Fibroblast of peridontal ligament (primary cell): ENCODE measurements at regions not wholly inside any gene's neighbourhood (a gene's known extent, or its start where the extent isn't known, plus 50 kb on each side); places are given as distances from the start of the nearest gene placed in this dataset.
"Not testable (repeated sequence)": the region's sequence is repeated elsewhere in the genome, so short reads cannot be mapped to it uniquely, and the experiment has no call there.

Experiments
- DNase-seq: peaks from one replicate; pipeline ENCODE4 v3.0.0-alpha.2; 2010; ENCODE audit errors: extremely low read depth

DNA sequence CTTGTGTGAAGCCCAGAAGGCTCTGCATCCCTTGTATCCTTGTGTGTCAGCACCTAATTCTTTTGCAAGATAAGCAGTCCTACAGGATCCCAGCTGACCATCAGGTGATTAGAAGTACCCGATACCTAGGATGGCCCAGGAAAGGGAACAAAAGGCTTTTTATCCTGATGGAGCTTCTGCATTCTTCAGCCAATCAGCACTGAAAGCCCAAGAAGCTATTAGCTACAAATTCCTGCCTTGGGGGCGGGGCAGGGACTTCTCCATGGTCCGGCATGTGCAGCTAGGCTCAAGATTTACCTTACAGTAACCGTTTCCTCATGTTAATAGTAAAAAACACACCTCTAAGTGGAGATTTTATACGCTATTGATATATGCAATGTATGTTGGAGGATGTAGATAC is 264.6 kb upstream of the THUMPD2 start:
- DNase-seq, result no peak

DNA sequence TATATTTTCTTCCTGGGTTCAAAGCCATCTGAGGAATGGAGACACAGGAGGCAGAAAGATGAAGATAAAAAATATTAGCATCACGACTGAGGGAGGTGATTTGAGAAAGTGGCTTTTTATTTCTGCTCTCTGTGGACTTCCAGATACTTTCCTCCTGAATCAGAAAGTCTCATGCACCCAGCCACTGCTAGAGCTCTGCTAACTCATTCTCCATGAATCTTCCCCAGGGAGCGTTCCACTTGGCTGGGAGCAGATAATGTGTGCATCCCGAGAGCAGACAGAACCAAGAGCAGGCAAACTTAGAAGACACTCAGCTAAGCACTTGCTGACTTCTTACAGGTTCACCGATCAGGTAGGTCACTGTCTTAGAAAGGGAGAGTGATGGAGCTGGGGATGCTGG is 264.1 kb upstream of the THUMPD2 start:
- DNase-seq, result peak; percentile 45

DNA sequence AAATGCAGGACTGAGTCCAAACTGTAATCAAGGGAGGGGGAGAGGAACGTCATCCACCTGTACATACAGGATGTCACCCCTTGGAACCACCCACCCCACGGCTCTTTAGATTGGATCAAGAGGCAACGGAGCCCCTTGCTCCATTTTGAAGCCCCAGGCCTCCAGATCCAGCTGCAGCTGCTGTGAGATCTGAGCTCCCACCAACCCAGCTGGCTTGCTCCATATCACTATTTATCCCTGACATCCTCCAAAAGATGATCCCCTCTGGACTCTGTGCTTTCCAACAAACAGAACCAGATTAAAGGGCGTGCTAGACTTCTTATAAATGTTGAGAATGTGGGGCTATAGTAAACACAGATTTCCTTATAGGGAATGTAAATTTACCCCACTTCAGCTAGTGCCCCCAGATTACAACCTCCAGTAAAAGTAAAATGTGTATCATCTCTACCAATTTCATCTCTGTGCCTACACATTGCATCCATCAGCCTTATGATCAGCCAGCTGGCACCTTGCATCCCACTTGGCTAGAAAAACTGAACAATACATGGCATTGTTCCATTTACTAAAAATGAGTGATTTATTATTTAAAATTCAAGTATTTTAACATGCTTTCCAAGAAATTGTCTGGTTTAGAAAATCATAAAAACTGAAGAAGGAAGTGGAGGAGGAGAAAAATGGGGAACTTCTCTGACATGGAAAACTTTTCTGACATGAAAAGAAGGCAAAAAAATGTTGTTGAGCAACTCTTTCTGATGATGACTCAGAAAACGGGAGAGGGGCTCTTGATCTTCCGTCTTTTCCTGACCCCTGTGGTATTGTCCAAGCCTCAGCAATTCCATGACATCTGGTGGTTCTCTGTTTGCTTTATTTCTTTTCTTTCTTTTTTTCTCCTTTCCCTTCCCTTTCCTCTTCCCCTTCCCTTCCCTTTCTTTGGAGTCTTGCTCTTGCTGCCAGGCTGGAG is 262.6 kb upstream of the THUMPD2 start:
- peak; percentile 88 for DNase-seq

DNA sequence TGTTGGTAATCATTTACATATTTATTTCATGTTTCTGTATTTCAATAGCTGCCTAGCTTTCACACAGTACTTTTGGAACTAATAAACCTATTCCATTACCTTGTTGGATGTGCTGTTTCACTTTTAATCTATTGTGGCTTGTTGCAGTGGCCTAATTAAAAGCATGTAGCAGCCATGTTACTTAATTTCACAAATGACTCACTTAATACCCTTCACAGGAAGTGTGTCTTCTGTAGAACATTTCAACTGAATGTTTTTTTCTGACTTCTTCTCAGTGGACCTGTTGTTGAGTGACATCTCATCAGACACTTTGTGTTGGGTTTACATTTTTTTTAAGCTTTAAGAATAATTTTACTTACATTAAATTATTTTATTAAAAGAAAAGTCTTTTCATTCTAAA is 260.5 kb upstream of the THUMPD2 start:
- DNase-seq, result no peak

DNA sequence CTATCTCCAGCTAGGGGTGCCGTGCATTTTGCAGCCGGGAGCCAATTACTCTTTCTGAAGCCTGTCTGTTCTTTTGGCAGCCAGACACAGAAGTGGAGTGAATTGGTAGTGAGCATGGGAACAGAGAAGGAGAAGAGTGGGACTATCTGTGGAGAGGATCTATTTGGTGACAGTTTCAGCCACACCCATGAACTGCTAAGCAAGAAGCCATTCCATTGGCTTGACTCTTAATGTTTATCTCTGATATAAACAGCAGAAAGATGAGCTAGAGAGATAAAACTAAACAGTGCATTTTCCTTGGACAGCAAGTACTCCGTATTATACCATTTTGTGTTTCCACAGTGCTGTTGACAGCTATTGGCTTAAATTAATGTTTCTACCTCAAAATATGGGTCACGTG is 259.6 kb upstream of the THUMPD2 start:
- DNase-seq, result no peak

DNA sequence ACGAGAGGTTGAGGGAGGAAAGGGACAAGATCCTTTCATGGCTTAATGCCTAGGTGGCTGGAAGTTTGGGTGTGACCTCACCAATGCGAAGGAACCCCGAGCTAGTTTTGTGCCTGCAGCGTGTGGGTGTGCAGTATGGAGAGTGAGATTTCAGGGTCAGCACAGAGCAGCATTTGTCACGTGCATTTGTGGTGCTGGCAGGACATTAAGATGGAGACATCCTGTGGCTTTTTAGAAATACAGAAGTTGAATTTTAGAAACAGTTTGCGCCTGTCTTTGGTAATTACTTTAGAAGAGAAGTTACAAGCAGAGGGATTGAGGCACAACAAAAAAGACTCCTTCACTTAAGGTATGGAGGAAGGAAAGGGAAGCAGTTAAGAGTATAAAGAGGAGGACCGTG is 258.2 kb upstream of the THUMPD2 start:
- no peak for DNase-seq

DNA sequence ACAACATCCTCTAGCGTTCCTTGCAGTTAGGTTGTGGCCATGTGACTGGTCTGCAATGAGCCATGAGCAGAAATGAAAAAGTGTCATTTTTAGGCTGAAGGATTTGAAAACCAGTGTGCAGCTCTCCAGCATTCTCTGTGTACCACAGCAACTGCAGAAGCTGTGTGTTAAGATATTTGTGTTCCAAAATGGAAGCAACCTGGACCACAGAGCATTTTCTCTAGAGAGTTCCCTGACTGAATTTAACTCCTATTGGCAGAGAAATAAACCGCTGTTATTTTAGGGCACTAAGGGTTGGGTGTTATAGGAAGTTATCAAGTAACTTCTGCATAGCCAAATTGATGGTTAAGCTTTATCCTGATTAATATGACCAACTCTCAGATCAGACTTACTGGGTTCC is 257.2 kb upstream of the THUMPD2 start:
- DNase-seq, result no peak

DNA sequence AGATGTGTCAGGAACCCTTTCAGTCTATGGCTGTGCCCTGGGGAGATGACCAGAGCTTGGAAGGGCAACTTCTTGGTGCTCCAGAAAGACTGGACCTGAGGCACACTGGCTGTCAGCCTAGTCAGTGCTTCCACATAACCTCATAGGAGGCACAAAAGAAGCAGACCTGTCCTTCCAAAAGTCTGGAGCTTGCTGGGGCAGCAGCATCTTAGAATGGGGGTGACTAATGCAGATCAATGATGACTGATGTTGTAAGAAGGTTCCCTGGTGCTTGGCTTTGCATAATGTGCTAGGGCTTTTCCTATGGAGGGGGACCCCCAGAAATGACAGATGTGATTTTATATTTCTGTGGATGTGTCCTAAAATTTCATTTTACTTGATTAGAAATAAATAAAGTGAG is 255.7 kb upstream of the THUMPD2 start:
- no peak for DNase-seq

DNA sequence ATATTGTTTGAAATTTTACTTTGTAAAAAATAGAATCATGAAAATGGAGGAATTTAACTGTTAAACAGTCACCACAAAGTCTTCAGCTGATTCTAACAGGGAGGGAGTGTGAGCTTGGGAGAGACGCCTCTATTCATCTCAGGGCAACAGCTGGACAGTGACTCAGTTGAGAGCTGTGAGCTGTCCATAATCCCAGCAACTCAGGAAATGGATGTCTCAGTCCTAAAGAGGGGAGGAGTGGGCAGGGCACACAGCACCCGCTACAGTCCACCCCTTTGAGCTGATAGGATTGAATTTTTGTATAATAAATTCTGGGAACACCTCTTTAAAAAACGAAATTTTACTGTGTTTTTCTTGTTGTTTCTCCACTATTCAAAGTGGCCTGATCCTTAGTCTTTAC is 255.1 kb upstream of the THUMPD2 start:
- peak; percentile 74 for DNase-seq

DNA sequence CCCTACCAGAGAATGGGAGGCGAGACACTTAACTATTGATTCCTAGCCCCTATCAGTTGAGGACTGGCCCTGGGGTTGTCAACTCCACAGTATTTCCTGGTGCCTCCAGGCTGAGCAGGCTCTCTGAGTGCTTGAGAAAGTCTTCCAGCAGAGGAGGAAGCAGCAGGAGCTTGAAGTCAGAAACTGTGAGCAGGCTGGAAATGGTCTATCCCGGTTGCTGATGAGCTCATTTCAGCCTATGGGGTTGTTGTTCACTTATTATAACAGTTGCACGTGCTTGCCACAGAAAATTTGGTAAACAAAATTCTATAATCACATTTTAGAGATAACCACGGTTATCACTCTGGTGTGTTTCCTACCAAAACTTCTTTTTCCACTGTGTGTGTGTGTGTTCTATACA is 254.7 kb upstream of the THUMPD2 start:
- DNase-seq, result no peak

DNA sequence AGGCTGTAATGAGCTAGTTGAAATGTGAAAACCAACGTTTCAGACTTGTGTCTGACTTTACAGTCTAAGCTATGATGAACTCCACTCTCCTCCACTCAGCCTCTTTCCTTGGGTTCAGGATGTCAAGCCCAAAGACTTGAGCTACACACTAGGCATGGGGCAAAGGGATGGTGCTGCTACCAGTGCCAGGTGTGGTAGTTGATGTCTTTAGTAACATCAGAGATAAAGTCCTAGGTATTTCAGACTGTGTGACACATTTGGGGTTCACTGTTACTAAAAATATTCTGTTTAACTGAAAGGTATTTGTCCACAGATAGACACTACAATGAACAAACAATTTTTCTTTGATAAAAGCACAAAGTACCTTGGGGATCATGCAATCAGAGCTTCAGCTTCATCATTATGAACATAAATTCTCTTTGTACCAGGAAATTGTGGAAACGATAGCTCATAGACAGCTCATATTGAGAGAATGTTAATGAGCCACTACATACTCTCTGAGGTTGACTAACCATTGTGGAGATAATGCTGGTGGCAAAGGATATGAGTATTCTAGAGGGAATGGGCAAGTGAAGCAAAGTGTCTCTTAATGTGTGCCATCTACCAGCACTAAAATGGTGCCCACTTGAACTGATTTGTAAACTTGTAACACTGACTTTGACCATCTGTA is 253.7 kb upstream of the THUMPD2 start:
- DNase-seq, result peak; percentile 70

DNA sequence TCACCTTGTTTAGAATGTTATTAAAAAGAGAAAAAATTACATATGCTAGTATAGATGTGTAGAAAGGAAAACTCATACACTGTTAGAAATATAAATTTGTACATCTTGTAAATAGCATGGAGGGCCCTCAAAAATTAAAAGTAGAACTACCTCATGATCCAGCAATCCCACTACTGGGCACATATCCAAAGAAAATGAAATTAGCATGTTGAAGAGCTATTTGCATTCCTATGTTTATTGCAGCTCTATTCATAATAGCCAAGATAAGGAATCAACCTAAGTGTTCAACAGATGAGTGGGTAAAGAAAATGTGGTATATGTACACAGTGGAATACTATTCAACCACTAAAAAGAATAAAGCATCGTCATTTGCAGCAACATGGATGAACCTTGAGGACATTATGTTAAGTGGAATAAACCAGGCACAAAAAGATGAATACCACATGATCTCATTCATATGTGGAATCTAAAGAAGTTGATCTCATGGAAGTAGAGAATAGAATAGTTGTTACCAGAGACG is 251.5 kb upstream of the THUMPD2 start:
- no peak for DNase-seq

DNA sequence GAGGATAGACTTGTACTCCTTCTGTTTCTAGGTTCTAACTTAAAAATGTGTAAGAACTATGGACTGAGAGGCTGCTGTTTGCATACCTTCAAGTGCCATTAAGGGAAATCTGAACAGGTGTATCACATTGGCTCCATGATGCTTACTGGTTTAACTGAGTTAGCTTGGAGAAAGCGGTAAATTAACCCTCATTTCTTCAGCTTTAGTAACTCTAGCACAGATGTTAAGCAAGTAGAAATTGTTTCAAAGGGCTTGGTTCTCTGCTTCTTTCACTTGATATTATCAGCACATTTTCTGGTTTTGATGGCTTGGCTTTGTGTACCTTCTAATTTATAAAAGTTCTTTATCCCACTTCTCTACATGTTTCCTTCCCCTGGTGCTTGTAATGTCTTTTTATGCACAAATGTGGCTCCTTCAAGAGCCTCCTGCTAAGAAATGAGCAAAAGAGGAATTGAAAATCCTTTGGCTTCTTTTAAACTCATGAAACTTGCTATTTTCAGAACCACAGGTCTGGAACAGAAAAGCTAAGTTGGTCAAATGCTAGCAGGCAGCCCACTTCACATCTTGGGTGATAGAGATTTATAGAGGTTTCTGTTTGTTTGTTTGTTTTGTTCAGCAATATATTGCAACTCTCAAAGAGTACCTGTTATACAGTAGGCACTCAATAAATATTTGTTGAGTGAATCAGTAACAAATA is 249.9 kb upstream of the THUMPD2 start:
- no peak for DNase-seq

DNA sequence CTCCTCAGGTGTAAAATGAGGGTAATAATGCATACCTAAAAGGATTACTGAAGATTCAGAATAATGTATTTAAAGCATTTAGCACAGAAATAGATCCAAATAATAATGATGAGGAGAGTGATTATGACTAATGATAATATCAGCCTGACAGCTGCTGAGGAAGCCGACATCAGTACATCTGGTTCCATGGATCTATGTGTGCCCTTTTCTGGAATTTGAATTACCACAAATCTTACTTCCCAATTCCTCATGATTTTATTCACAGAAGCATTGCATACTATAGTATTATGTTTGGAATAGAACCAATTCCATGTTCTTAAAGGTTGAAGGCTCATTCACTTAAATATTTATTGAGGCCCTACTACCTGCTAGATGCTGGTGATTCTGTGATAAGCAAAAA is 248.9 kb upstream of the THUMPD2 start:
- DNase-seq, result peak; percentile 63

DNA sequence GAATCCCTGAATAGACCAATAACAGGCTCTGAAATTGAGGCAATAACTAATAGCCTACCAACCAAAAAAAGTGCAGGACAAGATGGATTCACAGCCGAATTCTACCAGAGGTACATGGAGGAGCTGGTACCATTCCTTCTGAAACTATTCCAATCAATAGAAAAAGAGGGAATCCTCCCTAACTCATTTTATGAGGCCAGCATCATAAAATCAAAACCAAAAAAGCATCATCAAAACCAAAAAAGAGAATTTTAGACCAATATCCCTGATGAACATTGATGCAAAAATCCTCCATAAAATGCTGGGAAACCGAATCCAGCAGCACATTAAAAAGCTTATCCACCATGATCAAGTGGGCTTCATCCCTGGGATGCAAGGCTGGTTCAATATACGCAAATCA is 246.2 kb upstream of the THUMPD2 start:
- not testable (repeated sequence) for DNase-seq

DNA sequence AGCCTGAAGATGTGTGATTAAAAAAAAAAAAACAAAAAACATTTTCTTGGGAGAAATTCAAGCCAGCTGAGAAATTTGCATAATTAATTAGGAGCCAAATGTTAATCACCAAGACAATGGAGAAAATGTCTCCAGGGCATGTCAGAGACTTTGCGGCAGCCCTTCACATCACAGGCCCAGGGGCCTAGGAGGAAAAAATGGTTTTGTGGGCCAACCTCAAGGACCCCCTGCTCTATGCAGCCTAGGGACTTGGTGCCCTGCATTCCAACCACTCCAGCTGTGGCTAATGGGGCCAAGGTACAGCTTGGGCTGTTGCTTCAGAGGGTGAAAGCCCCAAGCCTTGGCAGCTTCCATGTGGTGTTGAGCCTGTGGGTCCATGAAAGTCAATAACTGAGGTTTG is 241.9 kb upstream of the THUMPD2 start:
- no peak for DNase-seq

DNA sequence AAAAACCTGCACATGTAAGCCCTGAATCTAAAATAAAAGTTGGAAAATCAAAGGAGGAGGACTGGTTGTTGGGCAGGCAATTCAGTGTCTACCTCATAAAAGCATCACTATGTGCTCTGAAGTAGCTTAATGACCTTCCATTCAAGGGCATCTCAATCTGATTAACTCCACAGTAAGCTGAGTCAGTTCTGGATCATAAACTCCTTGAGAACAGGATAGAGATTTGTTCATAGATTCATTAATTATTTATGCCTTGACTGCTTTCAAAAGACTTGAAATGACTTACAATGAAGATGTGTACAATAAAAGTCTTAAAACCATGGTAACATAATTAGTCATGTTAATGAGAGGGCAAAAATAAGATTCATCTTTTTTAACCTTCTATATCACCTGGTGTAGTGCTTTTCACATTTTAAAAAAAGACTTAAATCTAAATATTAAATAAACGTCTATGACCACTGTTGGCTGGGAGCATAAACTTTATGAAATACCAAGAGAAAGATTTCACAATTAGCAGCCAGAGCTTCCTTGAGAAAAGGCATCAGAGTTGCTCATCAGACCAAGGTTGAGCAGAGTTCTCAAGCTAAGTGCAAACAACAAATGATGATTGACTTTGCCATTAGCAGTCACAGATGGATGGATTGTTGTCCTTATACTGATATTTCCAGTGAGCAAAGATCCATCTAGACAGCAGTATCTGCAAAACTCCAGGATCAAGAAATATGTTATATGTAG is 237.3 kb upstream of the THUMPD2 start:
- DNase-seq, result peak; percentile 49

DNA sequence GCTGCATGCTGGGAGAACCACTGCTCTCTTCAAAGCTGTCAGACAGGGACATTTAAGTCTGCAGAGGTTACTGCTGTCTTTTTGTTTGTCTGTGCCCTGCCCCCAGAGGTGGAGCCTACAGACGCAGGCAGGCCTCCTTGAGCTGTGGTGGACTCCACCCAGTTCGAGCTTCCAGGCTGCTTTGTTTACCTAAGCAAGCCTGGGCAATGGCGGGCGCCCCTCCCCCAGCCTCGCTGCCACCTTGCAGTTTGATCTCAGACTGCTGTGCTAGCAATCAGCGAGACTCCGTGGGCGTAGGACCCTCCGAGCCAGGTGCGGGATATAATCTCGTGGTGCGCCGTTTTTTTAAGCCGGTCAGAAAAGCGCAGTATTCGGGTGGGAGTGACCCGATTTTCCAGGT is 234.9 kb upstream of the THUMPD2 start:
- not testable (repeated sequence) for DNase-seq

DNA sequence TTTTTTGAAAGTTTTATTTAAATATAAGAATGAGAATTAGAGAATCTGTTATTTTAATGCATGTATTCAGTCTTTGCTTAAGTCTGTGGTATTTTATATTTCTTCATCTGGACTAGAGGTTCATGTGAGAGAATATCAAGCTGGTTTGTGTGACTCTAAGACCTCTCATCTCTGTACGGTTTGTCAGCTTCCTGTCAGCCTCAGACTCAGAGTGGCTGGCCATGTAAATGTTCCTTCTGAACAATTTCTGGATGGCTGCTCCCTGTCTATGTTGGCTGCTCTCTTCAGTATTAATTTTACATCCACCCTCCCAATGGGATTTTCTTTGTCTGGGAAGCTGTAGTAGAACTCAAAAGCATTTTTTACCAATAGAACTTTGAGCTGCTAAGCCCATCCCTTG is 225.3 kb upstream of the THUMPD2 start:
- no peak for DNase-seq

DNA sequence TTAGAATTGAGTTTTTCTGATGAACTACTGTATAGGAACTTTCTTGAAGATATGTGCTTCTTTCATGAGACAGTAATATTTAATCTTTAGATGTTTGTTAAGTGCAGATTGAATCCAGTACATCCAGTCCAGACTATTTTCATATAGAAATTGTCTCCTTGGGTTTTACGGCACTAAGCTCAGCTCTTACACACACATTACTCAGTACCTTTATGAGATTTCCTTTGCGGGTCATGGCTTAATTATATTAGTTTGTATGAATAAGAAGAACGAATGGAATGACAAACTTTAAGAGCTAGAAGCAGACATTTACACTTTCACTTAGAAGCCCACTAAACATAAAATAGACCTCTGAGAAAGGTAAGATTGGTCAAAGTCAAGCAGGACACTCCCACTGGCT is 223.3 kb upstream of the THUMPD2 start:
- DNase-seq, result no peak

DNA sequence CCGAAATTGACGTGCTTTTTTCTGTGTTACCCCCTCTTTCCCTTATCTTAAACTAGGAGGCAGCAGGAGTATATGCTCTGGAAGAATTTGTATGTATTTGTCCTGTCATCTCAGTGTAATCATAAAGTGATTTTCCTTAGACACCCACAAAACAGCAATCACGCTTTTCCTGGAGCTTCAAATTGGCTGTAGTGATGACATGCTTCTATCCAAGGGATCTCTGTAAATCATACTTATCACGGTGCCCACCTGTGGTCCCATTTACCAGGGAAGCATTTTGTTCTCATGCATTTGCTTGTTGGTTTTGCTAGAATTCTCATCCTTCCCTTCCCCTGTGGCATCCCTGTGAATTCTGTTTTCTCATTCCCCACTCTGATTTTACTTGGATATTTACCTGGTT is 220.8 kb upstream of the THUMPD2 start:
- DNase-seq, result no peak

DNA sequence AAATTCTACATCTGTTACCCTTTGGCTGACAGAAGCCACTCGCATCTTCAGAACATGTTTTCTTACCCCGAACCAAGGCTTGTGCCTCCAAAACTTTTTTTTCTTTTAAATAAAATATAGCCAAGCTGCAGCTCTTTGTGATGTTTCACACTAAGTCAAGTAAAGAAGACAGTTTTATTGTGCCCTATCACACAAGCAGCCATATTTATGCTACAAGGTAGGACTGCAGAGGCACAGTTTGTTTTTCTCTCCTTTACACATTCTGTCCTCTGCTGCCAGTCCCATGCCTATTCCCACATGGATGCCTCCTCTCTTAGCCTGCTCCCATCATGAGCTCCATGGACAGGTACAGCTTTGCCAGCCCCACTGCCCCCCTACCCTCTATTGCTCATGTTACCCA is 219.6 kb upstream of the THUMPD2 start:
- DNase-seq, result no peak
